ENCODE measurements at regions not wholly inside any gene's neighbourhood (a gene's known extent, or its start where the extent isn't known, plus 50 kb on each side); places are given as distances from the start of the nearest gene placed in this dataset.

DNA sequence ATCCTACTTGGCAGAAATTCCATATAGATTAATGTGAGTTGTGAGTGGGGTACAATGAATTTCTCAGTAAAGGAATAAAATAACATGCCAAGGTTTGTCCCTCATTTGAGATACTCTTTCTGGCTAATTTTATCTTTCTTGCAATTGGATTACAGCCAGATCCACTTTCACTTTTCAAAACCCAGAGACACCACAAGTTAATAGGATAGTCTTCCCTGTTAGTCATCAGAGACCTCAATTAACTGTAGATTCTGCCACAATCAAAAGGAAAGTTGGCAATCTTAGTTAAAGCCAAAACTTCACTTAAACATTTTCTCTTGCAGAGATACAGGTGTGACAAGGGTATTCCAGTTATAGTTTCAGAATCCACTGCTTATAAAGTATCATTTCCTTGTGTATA, 91.4 kb upstream of the PHYHIPL start:
- Histone ChIP-seq H3K4me3 (ENCODE audit: low read length) (no peak overlapping the region), H3K4me1 (ENCODE audit: control insufficient read depth, insufficient read depth, low read length) (peaks cover 3% of the 10 kb centered on the region), H3K36me3 (ENCODE audit: insufficient read depth, low read length) (no peaks in the 10 kb centered on the region), H3K9ac (ENCODE audit: low read depth, low read length) (no peak overlapping the region), H3K9me3 (replicated peaks; ENCODE audit: low read length) (no peaks in the 10 kb centered on the region), H3K27me3 (ENCODE audit: control insufficient read depth, insufficient read depth, low read length) (peaks cover 6% of the 10 kb centered on the region), H3K4me2 (ENCODE audit: low read length) (no peak overlapping the region)

DNA sequence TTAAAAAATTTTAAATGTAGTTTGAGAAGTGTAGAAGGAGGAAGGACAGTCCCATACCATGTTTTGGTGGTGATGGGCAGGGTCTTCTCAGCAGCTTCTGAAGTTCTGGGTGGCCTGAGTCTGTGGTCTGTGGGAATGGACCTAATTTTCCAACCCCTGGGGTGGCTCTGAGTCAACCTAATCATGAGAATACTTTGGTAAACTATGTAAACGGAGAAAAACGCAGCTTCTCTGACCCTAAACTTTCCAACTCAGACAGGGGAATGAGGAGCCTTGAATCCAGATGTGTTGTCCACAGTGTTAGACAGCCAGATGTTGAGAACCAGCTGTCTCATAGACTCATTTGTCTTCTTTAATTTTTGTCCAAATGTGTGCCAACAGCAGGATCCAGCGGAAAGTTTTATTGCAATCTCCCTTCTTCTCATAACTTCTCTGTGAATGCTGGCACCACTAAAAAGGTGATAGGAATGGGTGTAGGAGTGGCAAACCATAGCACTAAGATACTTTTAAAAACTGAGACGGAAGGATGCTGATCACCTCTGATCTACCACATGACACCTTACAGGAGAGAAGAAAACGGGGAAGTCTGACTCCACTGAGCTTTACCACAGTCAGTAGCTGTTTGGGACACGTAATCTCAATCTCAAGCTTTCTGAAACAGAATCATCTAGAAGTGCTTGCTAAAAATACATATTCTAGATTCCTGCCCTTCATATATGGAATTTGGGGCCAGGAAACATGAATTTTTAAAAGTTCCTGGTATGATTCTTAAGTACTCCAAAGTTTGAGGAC, 90.5 kb upstream of the PHYHIPL start:
- Histone ChIP-seq H3K9me3 (replicated peaks; ENCODE audit: low read length) (no peaks in the 10 kb centered on the region), H3K4me1 (ENCODE audit: control insufficient read depth, insufficient read depth, low read length) (no peaks in the 10 kb centered on the region), H3K4me3 (ENCODE audit: low read length) (no peak overlapping the region), H3K27me3 (ENCODE audit: control insufficient read depth, insufficient read depth, low read length) (peaks cover 6% of the 10 kb centered on the region), H3K9ac (ENCODE audit: low read depth, low read length) (no peak overlapping the region), H3K4me2 (ENCODE audit: low read length) (no peak overlapping the region), H3K36me3 (ENCODE audit: insufficient read depth, low read length) (no peaks in the 10 kb centered on the region)

DNA sequence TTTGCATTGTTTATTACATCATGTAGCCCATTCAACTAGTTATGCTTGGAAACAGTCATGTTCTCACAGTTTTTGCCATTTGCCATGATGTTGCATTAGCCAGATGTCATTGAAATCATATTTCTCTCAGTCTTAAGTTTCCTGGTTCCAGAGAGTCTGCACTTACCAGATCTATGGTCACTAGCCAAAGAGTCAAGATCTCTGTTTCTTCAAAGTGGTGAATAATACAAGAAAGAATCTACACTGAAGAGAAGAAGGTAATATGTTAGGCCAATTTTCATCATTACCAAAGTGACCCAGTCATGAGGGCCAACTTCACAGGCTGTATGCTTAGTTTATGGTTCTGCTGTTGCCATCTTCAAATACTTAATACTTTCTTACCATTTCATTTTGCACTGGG, 89.0 kb upstream of the PHYHIPL start:
- Histone ChIP-seq H3K4me1 (ENCODE audit: control insufficient read depth, insufficient read depth, low read length) (no peaks in the 10 kb centered on the region), H3K4me3 (ENCODE audit: low read length) (no peak overlapping the region), H3K4me2 (ENCODE audit: low read length) (no peak overlapping the region), H3K27me3 (ENCODE audit: control insufficient read depth, insufficient read depth, low read length) (peaks cover 3% of the 10 kb centered on the region), H3K9ac (ENCODE audit: low read depth, low read length) (no peak overlapping the region), H3K9me3 (replicated peaks; ENCODE audit: low read length) (no peaks in the 10 kb centered on the region), H3K36me3 (ENCODE audit: insufficient read depth, low read length) (no peaks in the 10 kb centered on the region)

DNA sequence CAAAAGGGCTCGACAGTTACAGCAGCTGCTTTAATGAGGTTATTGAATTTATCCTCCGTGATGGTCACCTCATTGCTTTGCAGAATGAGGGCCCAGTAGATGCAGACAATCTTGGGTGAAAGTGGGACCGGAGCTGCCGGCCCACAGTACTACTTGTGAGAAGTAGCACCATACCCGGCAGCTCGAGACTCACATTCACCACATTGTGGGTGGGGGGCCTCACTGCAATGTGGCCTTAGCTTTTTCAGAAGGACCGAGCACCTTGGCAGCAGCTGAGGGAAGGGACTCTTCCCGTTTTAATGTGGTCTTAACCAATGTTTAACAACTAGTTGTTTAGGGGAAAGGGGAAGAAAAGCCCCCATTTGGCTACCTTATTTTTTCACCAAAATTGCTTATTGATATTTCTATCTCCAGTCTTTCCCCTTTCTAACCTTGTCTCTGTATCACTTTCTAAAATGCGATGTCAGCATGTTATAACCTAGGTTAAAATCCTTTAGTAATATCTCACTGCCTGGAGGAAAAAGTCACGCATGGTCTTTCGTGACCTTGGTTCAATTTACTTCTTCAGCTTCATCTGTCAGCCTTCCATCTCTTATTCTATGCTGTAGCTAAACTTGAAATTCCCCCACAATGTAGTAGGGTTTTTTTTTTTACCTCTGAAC, 87.4 kb upstream of the PHYHIPL start:
- H3K27me3 ChIP-seq (ENCODE audit: control insufficient read depth, insufficient read depth, low read length), result peaks cover 3% of the 10 kb centered on the region
- no peaks in the 10 kb centered on the region for H3K9me3 ChIP-seq (replicated peaks; ENCODE audit: low read length)
- no peak overlapping the region for H3K4me2 ChIP-seq (ENCODE audit: low read length)
- no peaks in the 10 kb centered on the region for H3K36me3 ChIP-seq (ENCODE audit: insufficient read depth, low read length)
- H3K4me1 ChIP-seq (ENCODE audit: control insufficient read depth, insufficient read depth, low read length), result peaks cover 7% of the 10 kb centered on the region
- no peak overlapping the region for H3K4me3 ChIP-seq (ENCODE audit: low read length)
- H3K9ac ChIP-seq (ENCODE audit: low read depth, low read length), result no peak overlapping the region

DNA sequence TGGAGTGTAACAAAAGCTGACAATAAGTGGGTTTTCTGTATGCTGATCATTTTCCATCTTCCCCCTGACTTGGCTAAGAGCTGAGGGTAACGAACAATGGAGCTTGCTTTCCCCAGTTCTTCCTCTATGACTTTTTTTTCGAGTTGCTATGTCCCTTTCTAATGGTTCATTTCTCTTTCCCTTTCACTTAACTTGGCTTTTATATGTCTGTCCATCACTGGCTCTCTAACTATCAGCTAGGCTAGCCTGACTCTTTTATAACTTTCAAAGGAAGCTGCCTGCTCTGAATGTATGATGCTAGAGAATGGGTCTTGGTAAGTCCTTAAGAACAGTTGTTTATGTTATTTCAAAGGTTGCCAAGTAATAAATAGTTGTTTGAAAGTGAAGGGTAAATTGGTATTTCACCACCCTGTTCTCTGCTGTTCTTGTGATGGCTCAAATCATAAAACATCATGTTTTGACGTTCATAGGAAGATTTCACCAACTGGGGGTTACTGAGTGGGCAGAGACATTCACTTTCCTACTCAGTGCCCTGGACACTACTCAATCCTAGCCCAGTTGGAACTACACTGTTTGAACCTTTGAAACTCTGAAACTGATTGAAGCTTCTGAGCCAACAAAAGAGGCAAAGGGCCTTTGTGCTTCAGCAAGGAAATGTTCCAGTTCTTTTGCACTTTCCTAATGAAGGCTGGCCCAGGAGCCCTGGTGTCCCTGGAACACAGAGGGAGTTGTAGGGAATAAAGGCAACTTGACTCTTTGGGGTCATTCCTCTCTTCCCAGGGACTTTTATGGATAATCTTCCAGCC, 85.4 kb upstream of the PHYHIPL start:
- Histone ChIP-seq H3K4me2 (ENCODE audit: low read length) (no peak overlapping the region), H3K27me3 (ENCODE audit: control insufficient read depth, insufficient read depth, low read length) (peaks cover 3% of the 10 kb centered on the region), H3K9ac (ENCODE audit: low read depth, low read length) (no peak overlapping the region), H3K36me3 (ENCODE audit: insufficient read depth, low read length) (no peaks in the 10 kb centered on the region), H3K9me3 (replicated peaks; ENCODE audit: low read length) (no peaks in the 10 kb centered on the region), H3K4me1 (ENCODE audit: control insufficient read depth, insufficient read depth, low read length) (peaks cover 7% of the 10 kb centered on the region), H3K4me3 (ENCODE audit: low read length) (no peak overlapping the region)

DNA sequence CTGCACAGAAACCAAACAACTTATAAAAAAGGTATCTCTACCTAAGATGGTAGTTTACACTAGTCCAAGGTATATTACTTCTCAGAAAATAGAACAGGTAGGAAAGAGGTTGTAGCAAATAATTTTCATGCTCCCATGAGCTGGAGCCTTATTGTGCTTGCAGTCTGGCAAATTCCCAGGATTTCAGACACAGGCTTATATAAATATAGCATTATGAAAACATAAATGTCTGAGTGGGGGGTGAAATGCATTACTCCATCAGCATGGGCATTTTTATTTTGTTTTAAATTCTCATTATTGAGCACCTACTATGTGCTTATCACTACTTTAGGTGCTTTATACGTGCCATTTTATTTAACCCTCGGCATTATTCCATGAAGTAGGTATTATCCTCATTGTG, 83.0 kb upstream of the PHYHIPL start:
- no peaks in the 10 kb centered on the region for H3K36me3 ChIP-seq (ENCODE audit: insufficient read depth, low read length)
- H3K4me2 ChIP-seq (ENCODE audit: low read length), result no peak overlapping the region
- no peaks in the 10 kb centered on the region for H3K27me3 ChIP-seq (ENCODE audit: control insufficient read depth, insufficient read depth, low read length)
- H3K9ac ChIP-seq (ENCODE audit: low read depth, low read length), result no peak overlapping the region
- H3K9me3 ChIP-seq (replicated peaks; ENCODE audit: low read length), result no peaks in the 10 kb centered on the region
- H3K4me1 ChIP-seq (ENCODE audit: control insufficient read depth, insufficient read depth, low read length), result peaks cover 7% of the 10 kb centered on the region
- no peak overlapping the region for H3K4me3 ChIP-seq (ENCODE audit: low read length)

DNA sequence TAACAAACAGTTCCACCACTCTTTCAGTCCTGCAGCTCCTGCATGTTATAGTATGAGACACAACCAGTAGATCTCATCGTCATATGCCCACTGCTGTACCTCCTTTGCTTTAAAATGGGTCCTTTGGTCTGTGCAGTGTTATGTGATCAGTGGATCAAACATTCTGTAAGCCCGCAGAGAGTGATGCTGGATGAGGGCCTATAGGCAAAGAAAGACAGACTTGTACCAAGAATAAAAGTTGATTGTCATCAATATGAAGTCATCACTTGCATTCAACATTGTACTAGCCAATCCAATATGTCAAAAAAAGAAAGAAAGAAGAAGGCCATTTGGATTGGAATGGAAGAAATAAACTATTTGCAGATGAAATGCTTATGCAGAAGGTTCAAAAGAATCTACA, 79.8 kb upstream of the PHYHIPL start:
- no peak overlapping the region for H3K4me3 ChIP-seq (ENCODE audit: low read length)
- no peaks in the 10 kb centered on the region for H3K9me3 ChIP-seq (replicated peaks; ENCODE audit: low read length)
- no peaks in the 10 kb centered on the region for H3K36me3 ChIP-seq (ENCODE audit: insufficient read depth, low read length)
- no peak overlapping the region for H3K4me2 ChIP-seq (ENCODE audit: low read length)
- no peak overlapping the region for H3K9ac ChIP-seq (ENCODE audit: low read depth, low read length)
- H3K4me1 ChIP-seq (ENCODE audit: control insufficient read depth, insufficient read depth, low read length), result peaks cover 7% of the 10 kb centered on the region
- H3K27me3 ChIP-seq (ENCODE audit: control insufficient read depth, insufficient read depth, low read length), result no peaks in the 10 kb centered on the region

DNA sequence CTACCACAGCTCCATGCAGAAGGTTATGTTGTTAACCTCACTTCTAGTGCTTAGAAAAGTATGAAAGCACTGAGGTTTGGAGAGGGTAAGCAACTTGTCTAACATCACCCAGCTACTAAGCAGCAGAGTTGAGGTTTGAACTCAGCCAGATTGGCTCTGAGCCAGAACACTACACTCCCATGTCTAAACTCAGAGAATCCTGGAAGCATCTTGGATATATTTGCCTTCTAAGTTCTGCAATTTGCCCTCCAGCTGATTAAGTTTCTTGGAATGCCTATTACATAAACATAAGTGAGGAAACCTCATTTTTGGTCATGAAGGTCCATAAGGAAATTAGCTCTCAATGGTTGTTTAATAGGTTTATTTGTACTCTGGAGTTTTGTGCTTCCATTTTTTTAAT, 78.1 kb upstream of the PHYHIPL start:
- H3K4me3 ChIP-seq (ENCODE audit: low read length), result no peak overlapping the region
- no peaks in the 10 kb centered on the region for H3K36me3 ChIP-seq (ENCODE audit: insufficient read depth, low read length)
- no peaks in the 10 kb centered on the region for H3K27me3 ChIP-seq (ENCODE audit: control insufficient read depth, insufficient read depth, low read length)
- H3K4me2 ChIP-seq (ENCODE audit: low read length), result no peak overlapping the region
- no peaks in the 10 kb centered on the region for H3K9me3 ChIP-seq (replicated peaks; ENCODE audit: low read length)
- no peaks in the 10 kb centered on the region for H3K4me1 ChIP-seq (ENCODE audit: control insufficient read depth, insufficient read depth, low read length)
- no peak overlapping the region for H3K9ac ChIP-seq (ENCODE audit: low read depth, low read length)

DNA sequence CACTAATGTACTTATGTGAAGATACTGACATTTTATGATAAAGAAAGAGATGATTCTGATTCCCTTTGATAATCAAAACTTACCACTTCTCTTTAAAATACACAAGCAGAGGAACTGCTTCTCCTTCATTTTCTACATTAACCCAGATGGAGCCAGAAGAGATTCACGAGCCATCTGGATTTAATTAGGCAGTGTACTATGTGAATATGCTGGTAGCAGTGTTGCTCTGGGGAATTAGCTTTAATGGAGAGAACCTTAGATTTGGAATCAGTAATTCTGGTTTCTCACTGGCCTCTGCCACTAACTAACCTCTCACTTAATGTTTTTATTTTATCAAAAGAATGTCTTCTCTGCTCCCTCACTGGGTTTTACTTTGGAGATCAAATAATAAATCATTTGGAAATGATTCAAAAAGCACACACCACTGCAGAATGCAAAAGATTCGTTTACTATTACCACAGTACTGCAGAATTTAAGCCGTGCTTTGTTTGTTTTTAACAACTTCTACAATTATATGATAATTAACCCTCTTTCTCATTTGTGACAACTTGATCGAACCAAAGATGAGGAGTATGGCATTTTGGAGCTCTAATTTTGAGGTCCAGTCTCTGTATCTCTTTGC, 77.5 kb upstream of the PHYHIPL start:
- Histone ChIP-seq H3K9me3 (replicated peaks; ENCODE audit: low read length) (no peaks in the 10 kb centered on the region), H3K4me3 (ENCODE audit: low read length) (no peak overlapping the region), H3K9ac (ENCODE audit: low read depth, low read length) (no peak overlapping the region), H3K4me1 (ENCODE audit: control insufficient read depth, insufficient read depth, low read length) (no peaks in the 10 kb centered on the region), H3K4me2 (ENCODE audit: low read length) (no peak overlapping the region), H3K36me3 (ENCODE audit: insufficient read depth, low read length) (no peaks in the 10 kb centered on the region), H3K27me3 (ENCODE audit: control insufficient read depth, insufficient read depth, low read length) (no peaks in the 10 kb centered on the region)

DNA sequence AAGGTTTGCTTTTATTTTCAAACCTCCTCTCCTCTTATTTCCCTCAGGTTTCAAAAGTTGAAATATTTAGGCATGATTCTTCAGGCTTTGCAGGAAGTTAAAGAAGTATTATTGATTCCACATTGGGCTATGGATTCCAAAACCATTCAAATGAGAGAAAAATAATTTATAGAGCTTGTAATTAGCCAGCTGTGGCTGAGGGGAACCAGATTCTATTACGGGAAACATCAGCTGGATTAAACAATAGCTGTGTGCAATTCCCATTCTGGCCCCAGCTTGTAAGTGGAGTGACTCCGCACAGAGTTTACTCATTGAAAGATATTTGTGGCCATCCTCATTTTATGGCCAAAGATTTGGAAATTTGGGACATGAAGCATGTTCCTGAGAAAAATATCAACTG, 77.0 kb upstream of the PHYHIPL start:
- Histone ChIP-seq H3K9me3 (replicated peaks; ENCODE audit: low read length) (no peaks in the 10 kb centered on the region), H3K36me3 (ENCODE audit: insufficient read depth, low read length) (no peaks in the 10 kb centered on the region), H3K4me3 (ENCODE audit: low read length) (no peak overlapping the region), H3K9ac (ENCODE audit: low read depth, low read length) (no peak overlapping the region), H3K4me2 (ENCODE audit: low read length) (no peak overlapping the region), H3K4me1 (ENCODE audit: control insufficient read depth, insufficient read depth, low read length) (no peaks in the 10 kb centered on the region), H3K27me3 (ENCODE audit: control insufficient read depth, insufficient read depth, low read length) (no peaks in the 10 kb centered on the region)

DNA sequence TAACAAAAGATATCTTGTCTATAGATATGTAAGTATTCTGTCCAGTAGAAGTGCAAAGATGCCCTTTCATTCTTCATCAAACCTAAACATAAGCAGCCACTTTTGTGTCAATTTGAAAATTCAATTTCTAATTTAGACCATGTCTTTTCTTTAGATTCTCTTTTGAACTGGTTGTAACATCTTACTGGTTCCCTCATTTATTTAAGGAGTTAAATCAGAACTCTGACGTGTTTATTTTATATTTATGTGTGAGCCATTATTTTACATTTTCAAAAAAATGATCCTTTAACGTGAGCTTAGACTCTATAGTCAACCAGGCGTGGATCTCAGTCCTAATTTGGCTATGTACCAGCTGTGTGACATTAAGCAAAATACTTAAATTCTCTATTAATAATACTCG, 74.0 kb upstream of the PHYHIPL start:
- Histone ChIP-seq H3K4me1 (ENCODE audit: control insufficient read depth, insufficient read depth, low read length) (no peaks in the 10 kb centered on the region), H3K9ac (ENCODE audit: low read depth, low read length) (no peak overlapping the region), H3K27me3 (ENCODE audit: control insufficient read depth, insufficient read depth, low read length) (peaks cover 6% of the 10 kb centered on the region), H3K36me3 (ENCODE audit: insufficient read depth, low read length) (no peaks in the 10 kb centered on the region), H3K4me2 (ENCODE audit: low read length) (no peak overlapping the region), H3K9me3 (replicated peaks; ENCODE audit: low read length) (no peaks in the 10 kb centered on the region), H3K4me3 (ENCODE audit: low read length) (no peak overlapping the region)
